ENCODE measurements at regions not wholly inside any gene's neighbourhood (a gene's known extent, or its start where the extent isn't known, plus 50 kb on each side); places are given as distances from the start of the nearest gene placed in this dataset.

GRCh38 chr2:142603759-142604158, 273.7 kb upstream of the KYNU start:
- TF ChIP-seq EZH2 (IDR thresholded peaks at IDR 0.05; ENCODE audit: borderline replicate concordance, low read depth, low read length, severe bottlenecking) (no peak), CTCF (IDR thresholded peaks at IDR 0.05; ENCODE audit: extremely low read depth in 1 of 2, insufficient read depth in 1 of 2, low read depth in 1 of 2, low read length in 2 of 2) (no peak), JUN (IDR thresholded peaks at IDR 0.05; ENCODE audit: borderline replicate concordance, insufficient read depth, insufficient read length, low read depth) (no peak), MYC (IDR thresholded peaks at IDR 0.05; ENCODE audit: low read depth, low read length) (no peak), POLR2A (IDR thresholded peaks at IDR 0.05; ENCODE audit: low read depth, low read length) (no peak), POLR2AphosphoS5 (IDR thresholded peaks at IDR 0.05; ENCODE audit: insufficient read depth, low read depth, low read length) (no peak), MAX (IDR thresholded peaks at IDR 0.05; ENCODE audit: insufficient read depth, insufficient read length) (no peak), GATA2 (IDR thresholded peaks at IDR 0.05; ENCODE audit: insufficient read depth, insufficient read length, low read depth, low read length) (no peak), FOS (IDR thresholded peaks at IDR 0.05; ENCODE audit: borderline replicate concordance, insufficient read depth, low read length) (no peak)

Measured in endothelial cell of umbilical vein (primary cell).